ENCODE measurements at regions not wholly inside any gene's neighbourhood (a gene's known extent, or its start where the extent isn't known, plus 50 kb on each side); places are given as distances from the start of the nearest gene placed in this dataset.

- TF ChIP-seq HMGXB4 (CRISPR knock-in tag; IDR thresholded peaks at IDR 0.05; ENCODE audit: borderline replicate concordance) (no peak), FOSB (CRISPR knock-in tag; IDR thresholded peaks at IDR 0.05) (no peak), E2F6 (IDR thresholded peaks at IDR 0.05; ENCODE audit: borderline replicate concordance, low read depth) (no peak), EHMT2 (IDR thresholded peaks at IDR 0.05; ENCODE audit: low read depth) (no peak), JUN (IDR thresholded peaks at IDR 0.05) (0 out of 5 replicates have a peak, but pooled peaks of 1 of the 2 experiments have one; percentile 14)
Measured at GRCh38 chr1:224565186-224565585, 50.9 kb upstream of the CNIH3 start (continued).

- Histone ChIP-seq H3K27ac (peak overlapping the region; percentile 60 to 77), H3K9me3 (no peaks in the 10 kb centered on the region; the same call in 2 of the 3 replicates), H3K4me1 (peaks cover 19% of the 10 kb centered on the region), H3K4me3 (no peak overlapping the region), H3K4me2 (peak overlapping the region; percentile 55)
- ChIA-PET POLR2A (no interaction called here), CTCF (interaction anchor here (0.6 kb wide), 1 partner anchor 1386 kb away, joined by 4 read pairs; no protein-coding TSS in a partner anchor)
- DNase-seq (ENCODE audit: low read depth in 1 of 2, low spot score in 1 of 2) (no peak), ATAC-seq (peak in 1 of 2 experiments; percentile 70; a peak in 2 of 6 replicates), FAIRE-seq (no peak)
- TF ChIP-seq POLR2A (IDR thresholded peaks at IDR 0.05; ENCODE audit: low read length) (no peak), CHD2 (IDR thresholded peaks at IDR 0.05; ENCODE audit: low read length, partially characterized antibody) (no peak), RNF2 (IDR thresholded peaks at IDR 0.05; ENCODE audit: borderline replicate concordance, low read depth) (no peak), RFX5 (IDR thresholded peaks at IDR 0.05) (no peak), HOXA7 (CRISPR knock-in tag; IDR thresholded peaks at IDR 0.05) (no peak), CTCF (IDR thresholded peaks at IDR 0.05) (no peak), MYC (IDR thresholded peaks at IDR 0.05; ENCODE audit: borderline replicate concordance, low read length) (no peak), USF2 (IDR thresholded peaks at IDR 0.05) (no peak), HOXB5 (CRISPR knock-in tag; IDR thresholded peaks at IDR 0.05) (no peak), E2F6 (IDR thresholded peaks at IDR 0.05; ENCODE audit: borderline replicate concordance, low read depth) (no peak), HMGXB4 (CRISPR knock-in tag; IDR thresholded peaks at IDR 0.05; ENCODE audit: borderline replicate concordance) (no peak), SMC3 (IDR thresholded peaks at IDR 0.05) (no peak), CBX2 (IDR thresholded peaks at IDR 0.05; ENCODE audit: borderline replicate concordance, low read depth) (no peak), RARB (CRISPR knock-in tag; IDR thresholded peaks at IDR 0.05) (no peak)
- WGBS (ENCODE audit: missing lambda C conversion rate) = 40% methylated on average over 3 of the region's 3 CpGs
Measured at GRCh38 chr1:224565611-224566406, 50.3 kb upstream of the CNIH3 start.

Measured in A549 (cell line).